ENCODE measurements at regions not wholly inside any gene's neighbourhood (a gene's known extent, or its start where the extent isn't known, plus 50 kb on each side); places are given as distances from the start of the nearest gene placed in this dataset.

GRCh38 chr2:120831891-120832290 is 96.2 kb downstream of the GLI2 start:
- no peak overlapping the region for H3K4me3 Mint-ChIP-seq
- H3K4me1 Mint-ChIP-seq: no peaks in the 10 kb centered on the region
- H3K27ac Mint-ChIP-seq: no peak overlapping the region
- no peaks in the 10 kb centered on the region for H3K36me3 Mint-ChIP-seq
- no peaks in the 10 kb centered on the region for H3K9me3 Mint-ChIP-seq
- H3K27me3 Mint-ChIP-seq: peaks cover 4% of the 10 kb centered on the region

GRCh38 chr2:120832296-120833070 is 96.8 kb downstream of the GLI2 start:
- H3K27ac Mint-ChIP-seq: no peak overlapping the region
- peaks cover 4% of the 10 kb centered on the region for H3K27me3 Mint-ChIP-seq
- H3K4me3 Mint-ChIP-seq: no peak overlapping the region
- H3K4me1 Mint-ChIP-seq: no peaks in the 10 kb centered on the region
- H3K36me3 Mint-ChIP-seq: no peaks in the 10 kb centered on the region
- no peaks in the 10 kb centered on the region for H3K9me3 Mint-ChIP-seq

GRCh38 chr2:120833127-120833675 is 97.5 kb downstream of the GLI2 start:
- Mint-ChIP-seq H3K36me3 (no peaks in the 10 kb centered on the region), H3K27ac (no peak overlapping the region), H3K27me3 (peaks cover 4% of the 10 kb centered on the region), H3K9me3 (no peaks in the 10 kb centered on the region), H3K4me3 (no peak overlapping the region), H3K4me1 (no peaks in the 10 kb centered on the region)

- no peaks in the 10 kb centered on the region for H3K9me3 Mint-ChIP-seq
- H3K27ac Mint-ChIP-seq: no peak overlapping the region
- H3K27me3 Mint-ChIP-seq: peaks cover 4% of the 10 kb centered on the region
- H3K4me3 Mint-ChIP-seq: no peak overlapping the region
- H3K4me1 Mint-ChIP-seq: no peaks in the 10 kb centered on the region
- H3K36me3 Mint-ChIP-seq: no peaks in the 10 kb centered on the region
Measured at GRCh38 chr2:120834206-120834605, 98.5 kb downstream of the GLI2 start.

GRCh38 chr2:120836281-120836680 is 100.6 kb downstream of the GLI2 start:
- Mint-ChIP-seq H3K27ac (no peak overlapping the region), H3K4me1 (no peaks in the 10 kb centered on the region), H3K9me3 (no peaks in the 10 kb centered on the region), H3K4me3 (no peak overlapping the region), H3K36me3 (no peaks in the 10 kb centered on the region), H3K27me3 (peaks cover 4% of the 10 kb centered on the region)

GRCh38 chr2:120840795-120841487 is 105.3 kb downstream of the GLI2 start:
- Mint-ChIP-seq H3K36me3 (no peaks in the 10 kb centered on the region), H3K27ac (no peak overlapping the region), H3K9me3 (no peaks in the 10 kb centered on the region), H3K27me3 (peaks cover 6% of the 10 kb centered on the region), H3K4me1 (no peaks in the 10 kb centered on the region), H3K4me3 (no peak overlapping the region)

- Mint-ChIP-seq H3K9me3 (no peaks in the 10 kb centered on the region), H3K27me3 (peaks cover 2% of the 10 kb centered on the region), H3K4me3 (no peak overlapping the region), H3K27ac (no peak overlapping the region), H3K36me3 (no peaks in the 10 kb centered on the region), H3K4me1 (no peaks in the 10 kb centered on the region)
Measured at GRCh38 chr2:120842456-120843439, 107.1 kb downstream of the GLI2 start.

- Mint-ChIP-seq H3K9me3 (peaks cover 7% of the 10 kb centered on the region), H3K36me3 (no peaks in the 10 kb centered on the region), H3K4me1 (no peaks in the 10 kb centered on the region), H3K27me3 (peaks cover 2% of the 10 kb centered on the region), H3K4me3 (no peak overlapping the region), H3K27ac (no peak overlapping the region)
Measured at GRCh38 chr2:120844070-120844738, 108.5 kb downstream of the GLI2 start.

GRCh38 chr2:120845277-120845676 is 109.6 kb downstream of the GLI2 start:
- H3K36me3 Mint-ChIP-seq: no peaks in the 10 kb centered on the region
- H3K27me3 Mint-ChIP-seq: peaks cover 2% of the 10 kb centered on the region
- no peak overlapping the region for H3K27ac Mint-ChIP-seq
- no peak overlapping the region for H3K4me3 Mint-ChIP-seq
- H3K9me3 Mint-ChIP-seq: peaks cover 15% of the 10 kb centered on the region
- no peaks in the 10 kb centered on the region for H3K4me1 Mint-ChIP-seq

GRCh38 chr2:120846406-120847095 is 110.9 kb downstream of the GLI2 start:
- Mint-ChIP-seq H3K4me1 (no peaks in the 10 kb centered on the region), H3K4me3 (no peak overlapping the region), H3K9me3 (peaks cover 15% of the 10 kb centered on the region), H3K27me3 (peaks cover 2% of the 10 kb centered on the region), H3K27ac (no peak overlapping the region), H3K36me3 (no peaks in the 10 kb centered on the region)

GRCh38 chr2:120847700-120848321 is 112.1 kb downstream of the GLI2 start:
- H3K4me3 Mint-ChIP-seq: no peak overlapping the region
- H3K4me1 Mint-ChIP-seq: no peaks in the 10 kb centered on the region
- H3K27me3 Mint-ChIP-seq: no peaks in the 10 kb centered on the region
- no peak overlapping the region for H3K27ac Mint-ChIP-seq
- H3K9me3 Mint-ChIP-seq: peaks cover 15% of the 10 kb centered on the region
- H3K36me3 Mint-ChIP-seq: no peaks in the 10 kb centered on the region

GRCh38 chr2:120849278-120849677 is 113.6 kb downstream of the GLI2 start:
- Mint-ChIP-seq H3K9me3 (peaks cover 15% of the 10 kb centered on the region), H3K4me3 (no peak overlapping the region)

GRCh38 chr2:120850551-120850950 is 114.9 kb downstream of the GLI2 start:
- Mint-ChIP-seq H3K36me3 (no peaks in the 10 kb centered on the region), H3K27me3 (no peaks in the 10 kb centered on the region), H3K4me3 (no peak overlapping the region), H3K4me1 (no peaks in the 10 kb centered on the region), H3K9me3 (peaks cover 15% of the 10 kb centered on the region), H3K27ac (no peak overlapping the region)

More at GRCh38 chr2:120849278-120849677, 113.6 kb downstream of the GLI2 start:
- Mint-ChIP-seq H3K27me3 (no peaks in the 10 kb centered on the region), H3K27ac (no peak overlapping the region), H3K36me3 (no peaks in the 10 kb centered on the region), H3K4me1 (no peaks in the 10 kb centered on the region)

- H3K4me3 Mint-ChIP-seq: no peak overlapping the region
Measured at GRCh38 chr2:120851116-120851773, 115.6 kb downstream of the GLI2 start.

More at GRCh38 chr2:120851116-120851773, 115.6 kb downstream of the GLI2 start:
- peaks cover 15% of the 10 kb centered on the region for H3K9me3 Mint-ChIP-seq
- no peaks in the 10 kb centered on the region for H3K4me1 Mint-ChIP-seq
- no peak overlapping the region for H3K27ac Mint-ChIP-seq
- H3K27me3 Mint-ChIP-seq: no peaks in the 10 kb centered on the region
- no peaks in the 10 kb centered on the region for H3K36me3 Mint-ChIP-seq
